ENCODE measurements at regions not wholly inside any gene's neighbourhood (a gene's known extent, or its start where the extent isn't known, plus 50 kb on each side); places are given as distances from the start of the nearest gene placed in this dataset.
"Not testable (repeated sequence)": the region's sequence is repeated elsewhere in the genome, so short reads cannot be mapped to it uniquely, and the experiment has no call there.

DNA sequence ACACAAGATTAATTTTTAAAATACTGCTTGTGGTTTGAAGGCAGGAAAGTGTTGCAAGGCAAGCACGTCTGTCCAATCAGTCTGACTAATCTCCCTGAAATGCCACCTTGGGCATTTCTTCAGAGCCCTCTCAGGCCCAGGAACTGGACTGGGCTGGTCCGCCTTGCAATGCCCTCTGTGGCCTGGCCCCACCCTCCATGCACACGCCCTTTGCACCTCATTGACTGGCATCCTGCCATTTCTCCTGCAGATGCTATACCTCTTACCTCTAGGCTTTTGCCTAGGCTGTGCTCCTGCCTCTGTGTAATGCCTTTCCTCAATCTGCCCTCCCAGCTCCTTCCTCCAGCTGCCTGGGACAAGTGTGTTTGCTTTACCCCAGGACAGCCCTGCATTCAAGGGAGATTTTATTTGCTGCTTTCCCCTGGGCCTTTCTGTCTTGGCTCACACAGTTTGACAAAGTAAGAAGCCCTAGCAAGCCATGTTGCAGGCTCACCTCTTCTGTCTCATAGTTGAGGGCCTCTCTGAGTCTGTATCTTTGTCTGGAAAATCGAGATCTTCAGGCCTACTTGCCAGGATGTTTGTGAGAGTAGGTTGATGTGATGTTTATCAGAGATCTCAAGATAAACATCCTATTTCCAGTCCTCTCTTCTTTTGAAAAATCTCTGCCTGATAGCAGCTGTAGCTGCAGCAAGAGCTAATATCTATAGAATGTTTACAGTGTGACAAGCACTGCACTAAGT lies 149.2 kb upstream of the JUN start:
- peak; percentile 95 for DNase-seq (ENCODE audit: low spot score)

DNA sequence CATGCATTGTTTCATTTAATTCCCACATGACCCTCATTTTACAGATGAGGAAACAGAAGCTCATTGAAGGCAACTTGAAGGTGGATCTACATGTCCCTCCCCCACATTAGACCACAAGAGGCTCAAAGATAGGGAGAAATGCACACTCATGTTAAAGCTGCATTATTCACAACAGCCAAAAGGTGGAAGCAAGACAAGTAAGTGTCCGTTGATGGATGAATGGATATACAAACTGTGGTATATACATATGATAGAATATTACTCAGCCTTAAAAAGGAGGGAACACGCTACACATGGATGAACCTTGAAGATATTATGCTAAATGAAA lies 149.7 kb upstream of the JUN start:
- DNase-seq (ENCODE audit: low spot score) = peak; percentile 30

DNA sequence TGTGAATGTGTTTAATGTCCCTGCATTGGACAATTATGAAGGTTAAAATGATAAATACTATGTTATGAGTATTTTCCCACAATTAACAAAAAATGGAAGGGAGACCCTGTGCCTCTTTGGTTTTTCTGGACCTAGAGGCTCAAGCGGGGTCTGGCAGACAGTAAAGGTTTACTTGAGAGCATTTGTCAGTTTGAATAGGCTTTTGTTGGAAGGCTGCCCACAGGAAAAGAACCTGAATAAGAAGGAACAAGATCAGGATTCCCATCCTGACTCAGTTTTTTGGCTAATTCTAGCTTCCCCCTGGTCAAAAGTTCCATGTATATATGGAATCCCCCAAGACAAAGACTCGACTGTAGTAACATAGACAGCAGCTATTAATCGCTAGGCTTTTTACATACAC lies 150.9 kb upstream of the JUN start:
- DNase-seq (ENCODE audit: low spot score) = no peak

DNA sequence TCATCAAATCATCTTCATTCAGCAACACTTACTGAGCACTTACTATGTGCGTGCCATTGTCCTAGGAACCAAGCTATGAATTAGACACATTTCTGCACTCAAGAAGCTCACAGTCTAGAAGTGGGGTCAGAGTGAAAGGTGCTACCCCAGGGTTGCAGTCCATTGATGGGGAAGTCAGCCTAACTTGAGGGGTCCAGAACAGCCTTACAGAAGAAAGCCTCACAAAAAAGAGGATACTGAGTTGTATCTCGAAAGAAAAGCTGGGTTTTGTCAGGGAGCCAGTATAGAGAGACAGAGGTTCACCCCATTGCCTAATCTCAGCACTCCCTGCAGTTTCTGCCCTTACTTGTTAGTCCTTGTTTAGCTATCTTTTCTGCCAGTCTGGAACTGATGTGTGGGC lies 153.1 kb upstream of the JUN start:
- DNase-seq (ENCODE audit: low spot score) = no peak

DNA sequence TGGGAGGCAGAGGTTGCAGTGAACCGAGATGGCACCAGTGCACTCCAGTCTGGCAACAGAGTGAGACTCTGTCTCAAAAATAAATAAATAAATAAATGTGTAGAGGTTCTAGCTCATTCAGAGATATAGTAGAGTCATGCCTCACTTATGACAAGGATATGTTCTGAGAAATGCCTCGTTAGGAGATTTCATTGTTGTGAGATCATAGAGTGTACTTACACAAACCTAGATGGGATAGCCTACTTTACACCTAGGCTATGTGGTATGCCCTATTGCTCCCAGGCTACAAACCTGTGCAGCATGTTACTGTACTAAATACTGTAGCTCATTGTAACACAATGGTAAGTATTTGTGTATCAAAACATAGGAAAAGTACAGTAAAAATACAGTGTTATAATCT lies 155.3 kb upstream of the JUN start:
- no peak for DNase-seq (ENCODE audit: low spot score)

DNA sequence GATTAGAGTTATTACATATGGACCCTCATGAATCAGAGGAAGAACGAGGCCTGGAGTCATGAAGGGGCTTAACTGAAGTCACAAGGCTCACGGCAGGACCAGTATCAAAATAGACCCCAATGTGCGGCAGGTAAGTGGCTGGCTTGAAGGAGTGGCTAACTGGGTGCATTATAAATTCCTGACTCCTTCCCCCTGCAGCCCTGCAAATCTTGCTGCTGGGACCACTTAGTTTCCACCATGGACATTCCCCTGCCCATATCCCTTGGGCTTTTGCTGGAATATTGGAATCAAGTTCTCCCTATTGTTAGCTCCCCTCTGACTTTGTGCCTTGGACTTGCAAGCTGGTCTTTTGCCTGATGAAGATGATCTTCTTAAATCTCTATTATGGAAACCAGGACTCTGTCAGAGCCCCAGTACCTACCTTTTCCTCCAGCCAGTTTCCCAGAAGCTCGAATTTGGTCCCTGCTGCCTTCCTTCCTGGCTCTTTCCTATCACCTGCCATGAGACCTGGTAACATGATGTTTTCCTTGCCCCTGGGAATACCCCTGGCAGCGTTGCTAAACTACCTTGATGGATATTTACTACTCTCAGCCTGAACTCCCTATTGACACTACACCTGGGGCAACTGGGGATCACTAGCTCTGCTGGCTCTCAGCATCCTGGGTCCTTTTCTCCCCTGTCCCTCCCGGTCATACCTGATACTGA lies 156.0 kb upstream of the JUN start:
- no peak for DNase-seq (ENCODE audit: low spot score)

DNA sequence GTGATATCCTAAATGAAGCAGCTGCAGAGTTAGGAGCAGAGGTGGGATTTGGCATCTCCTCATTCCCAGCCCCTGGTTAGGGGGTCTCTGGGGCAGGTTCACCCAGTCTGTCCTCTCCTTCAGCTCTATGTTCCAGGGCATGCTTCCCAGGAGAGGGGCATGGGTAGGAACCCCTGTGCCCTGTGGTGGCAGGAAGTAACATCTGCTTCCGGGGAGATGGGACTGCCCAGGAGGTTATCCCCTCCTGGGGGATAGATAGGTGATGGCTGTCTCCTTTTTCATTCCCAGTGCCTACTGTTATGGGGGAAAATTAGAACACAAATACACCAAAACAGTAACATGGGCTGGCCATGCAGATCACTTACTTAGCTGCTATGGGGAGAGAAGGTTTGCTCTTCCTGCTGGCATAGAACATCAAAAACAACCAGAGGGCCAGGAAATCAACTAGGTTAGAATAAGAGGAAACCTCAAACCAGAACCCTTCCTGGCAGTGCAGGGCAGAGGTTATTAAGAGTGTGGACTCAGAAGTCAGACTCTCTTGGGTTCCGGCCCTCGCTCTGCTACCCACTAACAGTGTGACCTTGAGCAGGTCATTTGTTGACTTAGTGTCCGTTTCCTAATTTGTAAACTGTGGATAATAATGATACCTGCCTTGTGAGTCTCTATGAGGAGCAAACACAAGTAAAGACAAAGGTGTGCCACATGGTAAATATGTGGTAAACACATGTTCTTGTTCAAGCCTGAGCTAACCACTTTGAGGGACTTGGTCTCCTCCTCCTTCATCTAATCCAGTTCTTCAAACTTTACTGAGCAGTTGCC lies 157.8 kb upstream of the JUN start:
- DNase-seq (ENCODE audit: low spot score) = no peak

DNA sequence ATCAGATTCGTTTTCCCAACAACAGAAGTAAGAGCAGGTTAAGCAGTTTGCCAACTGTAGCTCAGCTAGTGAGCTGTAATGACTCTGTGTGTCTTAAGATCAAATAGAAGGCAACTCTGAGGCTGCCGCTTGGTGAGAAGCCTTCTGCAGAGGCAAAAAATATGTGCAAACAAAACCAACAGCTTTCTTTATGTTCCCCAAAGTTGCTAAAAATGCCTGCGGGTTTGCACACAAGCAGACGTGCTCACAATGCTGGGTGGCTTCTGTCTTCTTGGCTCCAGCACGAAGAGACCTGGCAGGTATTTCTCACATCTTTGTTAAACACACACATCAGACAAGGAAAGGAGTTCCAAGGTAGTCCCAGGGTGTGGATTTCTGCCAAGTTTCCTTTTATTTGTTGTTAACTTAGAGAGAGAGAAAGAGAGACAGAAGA lies 158.9 kb upstream of the JUN start:
- no peak for DNase-seq (ENCODE audit: low spot score)

DNA sequence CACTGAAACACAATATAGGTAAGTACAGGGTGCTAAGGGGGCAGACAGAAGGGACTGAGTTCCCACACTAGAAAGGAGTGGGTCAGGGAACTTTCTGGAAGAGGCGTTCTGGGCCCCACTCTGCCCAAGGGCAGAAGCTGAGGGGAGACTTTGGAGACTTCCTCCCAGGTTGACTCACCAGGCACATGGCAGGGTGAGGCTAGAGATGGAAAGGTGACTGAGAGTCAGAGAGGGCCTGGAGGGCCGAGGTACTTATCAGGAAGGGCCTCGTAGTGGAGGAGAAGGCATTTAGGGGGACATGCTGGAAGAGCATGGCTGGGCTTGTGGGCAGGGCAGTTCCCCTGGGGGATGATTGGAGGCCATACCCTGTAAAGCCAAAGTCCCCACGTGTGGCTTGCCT lies 159.9 kb upstream of the JUN start:
- DNase-seq (ENCODE audit: low spot score) = no peak

DNA sequence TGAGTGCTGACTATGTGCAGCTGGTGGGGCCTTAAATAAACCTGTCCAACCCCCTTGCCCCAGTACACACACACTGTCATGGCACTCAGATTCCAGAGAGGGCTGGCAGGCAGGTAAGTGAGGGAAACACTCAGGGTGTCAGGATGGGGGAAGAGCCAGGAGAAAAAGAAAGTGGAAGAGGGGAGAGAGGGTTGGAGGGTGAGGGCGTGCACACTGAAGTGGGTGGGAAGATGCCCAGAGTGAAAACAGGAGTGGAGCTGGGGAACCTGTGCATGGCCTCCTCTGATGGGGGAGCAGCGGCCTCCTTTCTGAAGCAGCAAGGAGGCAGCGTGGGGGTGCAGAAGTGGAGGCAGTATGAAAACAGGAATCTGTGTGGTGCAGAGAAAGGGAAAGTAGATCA lies 160.6 kb upstream of the JUN start:
- DNase-seq (ENCODE audit: low spot score) = no peak

DNA sequence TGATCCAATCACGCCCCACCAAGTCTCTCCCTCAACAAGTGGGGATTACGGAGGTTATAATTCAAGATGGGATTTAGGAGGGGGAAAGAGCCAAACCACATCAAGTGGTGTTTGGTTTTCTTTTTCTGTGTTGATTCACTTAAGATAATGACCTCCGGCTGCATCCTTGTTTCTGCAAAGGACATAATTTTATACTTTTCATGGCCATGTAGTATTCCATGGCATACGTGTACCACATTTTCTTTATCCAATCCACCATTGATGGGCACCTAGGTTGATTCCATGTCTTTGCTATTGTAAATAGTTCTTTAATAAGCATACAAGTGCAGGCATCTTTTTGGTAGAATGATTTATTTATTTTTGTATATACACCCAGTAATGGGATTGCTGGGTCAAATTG lies 162.5 kb upstream of the JUN start:
- DNase-seq (ENCODE audit: low spot score) = no peak

DNA sequence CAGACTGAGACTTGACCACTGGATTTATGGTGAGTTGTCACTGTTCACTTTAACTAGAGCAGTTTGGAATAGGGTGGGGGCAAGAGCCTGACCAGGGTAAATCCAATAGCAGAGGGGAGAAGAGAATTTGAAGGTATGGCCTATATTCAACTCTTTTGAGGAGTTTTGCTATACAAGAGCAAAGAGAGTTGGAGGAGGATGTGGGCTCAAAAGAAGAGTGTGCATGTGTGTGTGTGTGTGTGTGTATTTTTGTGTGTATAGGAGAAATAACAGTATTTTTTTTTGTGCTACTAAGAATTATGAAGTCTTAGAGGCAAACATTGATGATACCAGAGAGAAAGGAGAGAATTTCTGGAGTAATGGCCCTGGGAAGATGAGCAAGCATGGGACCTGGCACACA lies 164.8 kb upstream of the JUN start:
- no peak for DNase-seq (ENCODE audit: low spot score)

DNA sequence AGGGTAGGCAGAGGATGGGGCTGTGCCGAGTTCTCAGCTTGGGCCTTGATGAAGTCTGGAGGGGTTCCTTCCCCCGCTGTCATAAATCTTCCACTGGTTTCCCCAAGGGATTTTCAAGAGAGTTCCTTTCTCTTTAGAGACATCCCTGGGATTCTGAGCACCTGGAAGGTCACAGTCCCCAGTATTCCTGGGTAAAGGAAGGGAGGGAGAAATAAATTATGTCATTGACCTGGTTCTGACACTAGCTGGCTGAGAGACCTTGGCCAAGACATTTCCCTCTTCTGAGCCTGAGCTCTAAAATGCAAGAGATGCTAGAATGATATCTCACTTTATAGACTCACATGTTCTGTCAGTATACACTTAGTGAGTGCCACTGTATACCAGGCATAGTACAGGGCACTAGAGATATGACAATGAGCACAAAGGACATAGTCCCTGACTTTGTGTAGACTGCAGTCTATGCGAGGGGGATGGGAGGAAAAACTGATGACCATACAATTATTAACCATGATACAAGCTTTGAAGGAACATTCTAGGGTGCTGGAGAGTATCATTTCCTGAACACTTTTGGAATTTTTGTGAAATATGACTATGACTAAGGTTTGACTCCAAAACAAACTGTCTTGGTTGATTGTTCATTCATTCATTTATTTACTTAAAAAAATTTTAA lies 165.8 kb upstream of the JUN start:
- DNase-seq (ENCODE audit: low spot score) = no peak

DNA sequence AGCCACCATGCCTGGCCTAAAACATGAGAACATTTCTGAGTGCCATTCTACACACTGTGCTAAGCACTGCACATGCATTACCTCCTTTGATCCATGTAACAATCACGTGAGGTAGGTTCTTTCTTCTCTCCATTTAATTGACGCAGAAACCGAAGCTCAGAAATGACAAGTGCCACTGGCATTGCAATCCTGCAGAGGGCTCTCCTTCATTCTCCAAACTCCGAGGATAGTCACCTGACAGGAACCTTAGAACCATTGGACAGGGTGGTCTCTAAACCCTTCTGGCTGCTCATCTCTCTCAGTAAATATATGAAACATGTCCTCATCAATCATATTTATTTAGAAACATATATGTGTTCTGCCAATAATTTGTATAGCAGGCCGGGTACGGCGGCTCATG lies 167.1 kb upstream of the JUN start:
- DNase-seq (ENCODE audit: low spot score) = no peak

DNA sequence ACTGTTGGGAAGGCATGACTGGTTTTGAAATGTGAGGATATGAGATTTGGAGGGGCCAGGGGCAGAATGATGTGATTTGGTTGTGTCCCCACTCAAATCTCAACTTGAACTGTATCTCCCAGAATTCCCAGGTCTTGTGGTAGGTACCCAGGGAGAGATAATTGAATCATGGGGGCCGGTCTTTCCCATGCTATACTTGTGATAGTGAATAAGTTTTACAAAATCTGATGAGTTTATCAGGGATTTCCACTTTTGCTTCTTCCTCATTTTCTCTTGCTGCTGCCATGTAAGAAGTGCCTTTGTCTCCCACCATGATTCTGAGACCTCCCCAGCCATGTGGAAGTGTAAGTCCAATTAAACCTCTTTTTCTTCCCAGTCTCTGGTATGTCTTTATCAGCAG lies 170.1 kb upstream of the JUN start:
- not testable (repeated sequence) for DNase-seq (ENCODE audit: low spot score)

DNA sequence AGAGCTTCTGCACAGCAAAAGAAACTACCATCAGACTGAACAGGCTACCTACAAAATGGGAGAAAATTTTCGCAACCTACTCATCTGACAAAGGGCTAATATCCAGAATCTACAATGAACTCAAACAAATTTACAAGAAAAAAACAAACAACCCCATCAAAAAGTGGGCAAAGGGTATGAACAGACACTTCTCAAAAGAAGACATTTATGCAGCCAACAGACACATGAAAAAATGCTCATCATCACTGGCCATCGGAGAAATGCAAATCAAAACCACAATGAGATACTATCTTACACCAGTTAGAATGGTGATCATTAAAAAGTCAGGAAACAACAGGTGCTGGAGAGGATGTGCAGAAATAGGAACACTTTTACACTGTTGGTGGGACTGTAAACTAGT lies 179.4 kb upstream of the JUN start:
- DNase-seq (ENCODE audit: low spot score) = not testable (repeated sequence)

DNA sequence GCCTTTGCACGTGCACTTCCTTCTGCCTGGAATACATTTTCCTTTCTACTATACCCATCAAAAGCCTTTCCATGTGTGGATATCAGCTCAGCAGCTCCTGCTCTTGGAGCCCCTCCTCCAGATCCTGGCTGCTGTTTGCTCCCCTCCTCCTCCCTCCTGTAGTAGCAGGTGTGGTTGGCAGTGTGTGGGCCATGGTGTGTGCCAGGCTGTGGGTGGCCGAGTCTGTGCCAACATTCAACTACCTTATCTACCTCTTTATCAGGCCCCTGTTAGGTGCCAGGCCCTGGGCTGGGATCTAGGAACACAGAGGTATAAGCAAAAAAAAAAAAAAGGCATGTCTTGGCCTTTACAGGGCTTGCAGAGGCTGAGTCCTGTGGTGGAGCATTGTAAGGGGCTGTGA lies 180.6 kb upstream of the JUN start:
- DNase-seq (ENCODE audit: low spot score) = no peak

DNA sequence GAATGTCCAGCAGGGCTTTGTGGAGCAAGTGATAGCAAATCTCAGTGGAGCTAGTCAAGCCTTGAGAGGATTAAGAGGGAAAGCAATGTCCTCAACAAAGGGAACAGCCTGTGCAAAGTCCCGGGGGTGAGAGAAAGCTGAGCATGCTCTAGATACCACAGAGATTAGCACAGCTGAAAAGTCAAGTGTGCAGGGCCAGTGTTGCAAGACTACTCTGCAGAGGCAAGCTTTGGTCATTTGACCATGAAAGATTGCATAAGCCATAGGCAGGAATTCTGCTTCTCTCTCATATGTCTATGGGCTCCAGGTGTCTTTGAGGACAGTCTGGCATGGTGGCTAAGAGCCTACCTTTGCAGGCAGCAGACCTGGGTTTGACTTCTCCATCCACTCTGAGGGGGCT lies 181.0 kb upstream of the JUN start:
- no peak for DNase-seq (ENCODE audit: low spot score)

DNA sequence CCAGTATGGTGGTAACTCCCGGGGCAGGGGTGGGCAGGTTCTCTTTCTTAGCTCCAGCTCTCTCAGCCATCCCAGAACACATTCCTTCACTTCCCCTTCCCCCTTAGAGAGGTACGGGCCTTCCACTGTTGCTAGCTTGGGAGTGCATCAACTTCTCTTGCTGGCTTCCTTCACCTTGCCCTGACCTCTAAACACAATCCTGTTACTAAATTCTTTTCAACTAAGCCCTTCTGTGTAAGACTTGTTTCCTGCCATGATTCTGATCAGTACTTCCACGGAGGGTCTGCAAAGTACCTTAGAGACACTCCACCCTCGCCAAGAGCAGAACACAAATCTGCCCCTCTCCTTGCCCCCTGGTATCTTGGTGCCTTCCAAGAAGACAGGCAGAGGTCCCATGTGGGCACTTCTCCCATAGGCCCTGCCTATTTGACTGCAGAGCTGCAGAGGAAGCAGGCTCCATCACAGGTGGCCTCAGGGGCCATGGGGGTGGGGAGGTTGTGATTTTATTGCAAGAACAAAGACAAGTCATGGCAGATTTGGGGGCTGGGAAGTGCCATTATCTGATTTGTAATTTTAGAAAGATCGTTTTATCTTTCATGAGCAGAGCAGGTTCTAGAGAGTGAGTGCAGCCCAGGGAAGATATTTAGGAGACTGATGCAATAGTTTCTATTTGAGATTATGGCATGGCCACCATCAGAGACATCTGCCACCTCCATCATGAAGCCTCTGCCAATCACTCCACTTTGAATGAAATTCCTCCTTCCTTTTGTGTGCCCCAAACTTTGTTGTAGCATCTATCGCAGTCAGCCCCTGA lies 182.5 kb upstream of the JUN start:
- no peak for DNase-seq (ENCODE audit: low spot score)

DNA sequence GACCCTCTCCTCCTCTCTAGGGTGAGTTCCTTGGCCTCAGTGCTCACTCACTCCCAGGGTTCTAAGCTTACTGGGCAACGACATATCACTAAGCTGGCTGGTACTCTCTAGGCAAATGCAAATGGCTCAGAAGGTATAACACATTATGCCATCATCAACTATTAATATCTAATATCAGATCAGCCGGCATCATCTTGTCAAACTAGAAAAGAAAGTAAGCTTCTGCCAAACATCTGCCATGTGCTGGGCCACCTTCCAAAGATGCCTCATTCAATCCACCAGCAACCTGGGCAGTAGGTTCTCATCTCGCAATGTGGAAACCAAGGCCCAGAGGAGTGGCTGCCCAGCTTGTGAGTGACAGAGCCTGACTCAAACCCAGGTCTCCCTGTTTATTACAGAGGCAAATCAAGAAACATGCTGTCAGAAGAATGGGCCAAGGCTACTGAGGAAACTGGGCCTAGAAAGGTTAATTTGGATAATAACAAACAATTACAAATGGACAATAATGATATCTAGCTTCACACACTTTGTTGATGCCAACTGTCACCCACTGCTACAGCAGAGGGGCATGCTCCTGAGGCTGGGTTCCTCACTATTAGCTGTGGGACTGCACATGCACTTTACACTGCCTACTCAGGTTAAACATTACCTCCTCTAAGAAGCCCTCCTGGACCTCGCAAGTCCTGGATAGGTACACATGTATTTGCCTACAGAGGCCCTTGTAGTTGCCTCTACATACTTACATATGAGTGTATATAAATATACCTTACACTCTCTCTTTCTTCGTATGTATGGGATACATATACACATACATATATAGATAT lies 183.3 kb upstream of the JUN start:
- no peak for DNase-seq (ENCODE audit: low spot score)
